Epithelial cell of esophagus (primary cell): ENCODE measurements at regions not wholly inside any gene's neighbourhood (a gene's known extent, or its start where the extent isn't known, plus 50 kb on each side); places are given as distances from the start of the nearest gene placed in this dataset.

Source experiments
- DNase-seq: peaks from one replicate; pipeline ENCODE4 v3.0.0; 2010; ENCODE audit warnings: low read depth
- H3K4me3 ChIP-seq: 2 replicates; pipeline ENCODE4 v1.5.1; 2011; ENCODE audit warnings: mild to moderate bottlenecking, low read length, control low read depth
- CTCF ChIP-seq: IDR thresholded peaks from 2 replicates; pipeline ENCODE4 v1.5.1; 2011; ENCODE audit warnings: low read depth, mild to moderate bottlenecking, low read length, control low read depth, inconsistent platforms; ENCODE audit not compliant: insufficient read depth; ENCODE audit errors: missing control alignments

GRCh38 chr3:30170681-30171438, 435.5 kb upstream of the TGFBR2 start:
- TF ChIP-seq CTCF = no peak
- no peak for DNase-seq
- H3K4me3 ChIP-seq = no peak overlapping the region

GRCh38 chr3:30174357-30174756, 432.0 kb upstream of the TGFBR2 start:
- no peak overlapping the region for H3K4me3 ChIP-seq
- no peak for DNase-seq
- TF ChIP-seq CTCF = no peak

GRCh38 chr3:30180310-30181177, 425.9 kb upstream of the TGFBR2 start:
- no peak overlapping the region for H3K4me3 ChIP-seq
- TF ChIP-seq CTCF = no peak
- DNase-seq = peak; percentile 39

- TF ChIP-seq CTCF = no peak
- no peak overlapping the region for H3K4me3 ChIP-seq
- no peak for DNase-seq
These were observed 425.3 kb upstream of the TGFBR2 start for GRCh38 chr3:30181178-30181465.

- no peak overlapping the region for H3K4me3 ChIP-seq
- DNase-seq = no peak
- no peak for TF ChIP-seq CTCF
These were observed 424.8 kb upstream of the TGFBR2 start for GRCh38 chr3:30181581-30181980.

- TF ChIP-seq CTCF = no peak
- H3K4me3 ChIP-seq = no peak overlapping the region
- no peak for DNase-seq
These were observed 423.0 kb upstream of the TGFBR2 start for GRCh38 chr3:30183421-30183820.
